Naive B cell (primary cell): ENCODE measurements at regions not wholly inside any gene's neighbourhood (a gene's known extent, or its start where the extent isn't known, plus 50 kb on each side); places are given as distances from the start of the nearest gene placed in this dataset.
"Not testable (repeated sequence)": the region's sequence is repeated elsewhere in the genome, so short reads cannot be mapped to it uniquely, and the experiment has no call there.

ENCODE experiments used
- ATAC-seq, 2 donors: fragments of 150-1000 bp; cut with Tn5 transposase; 2 replicates each; pipeline ENCODE4 v1.10.0; 2021; ENCODE audit warnings: low read depth in 2 of 2, mild to moderate bottlenecking in 2 of 2, moderate library complexity in 2 of 2
- DNase-seq: peaks from one replicate; pipeline ENCODE4 v3.0.0; 2022
- H3K27ac Mint-ChIP-seq, 6 donors: one replicate each; pipeline ENCODE4 v1.8.0; 2020 to 2022; ENCODE audit warnings: mild to moderate bottlenecking in 6 of 6, mixed read lengths in 6 of 6, moderate library complexity in 5 of 6, inconsistent platforms in 2 of 6
- H3K27me3 Mint-ChIP-seq, 3 donors: one replicate each; pipeline ENCODE4 v1.8.0; 2021 to 2022; ENCODE audit warnings: mixed read lengths in 3 of 3, mild to moderate bottlenecking in 1 of 3
- H3K36me3 Mint-ChIP-seq, 2 donors: one replicate each; pipeline ENCODE4 v1.8.0; 2020 to 2022; ENCODE audit warnings: mixed read lengths in 2 of 2, inconsistent platforms in 1 of 2, mild to moderate bottlenecking in 1 of 2
- H3K4me1 Mint-ChIP-seq, 3 donors: one replicate each; pipeline ENCODE4 v1.8.0; 2020 to 2022; ENCODE audit warnings: mixed read lengths in 3 of 3, inconsistent platforms in 1 of 3, mild to moderate bottlenecking in 1 of 3, moderate library complexity in 1 of 3
- H3K4me3 Mint-ChIP-seq, 8 donors: one replicate each; pipeline ENCODE4 v1.8.0; 2020 to 2022; ENCODE audit warnings: mild to moderate bottlenecking in 8 of 8, mixed read lengths in 8 of 8, moderate library complexity in 8 of 8, inconsistent platforms in 2 of 8
- H3K9me3 Mint-ChIP-seq, 7 donors: one replicate each; pipeline ENCODE4 v1.8.0; 2020 to 2022; ENCODE audit warnings: mixed read lengths in 7 of 7, mild to moderate bottlenecking in 5 of 7, inconsistent platforms in 2 of 7, moderate library complexity in 1 of 7

GRCh38 chr2:145748927-145749326, 1229.0 kb upstream of the ZEB2 start:
- peaks cover 0 to 3% (median 0%) of the 10 kb centered on the region in 7 donors for H3K9me3 Mint-ChIP-seq
- H3K27me3 Mint-ChIP-seq: no peaks in the 10 kb centered on the region
- ATAC-seq (no peak), DNase-seq (no peak)
- H3K4me1 Mint-ChIP-seq: peaks cover 33 to 48% (median 37%) of the 10 kb centered on the region in 3 donors
- no peaks in the 10 kb centered on the region for H3K36me3 Mint-ChIP-seq
- H3K27ac Mint-ChIP-seq: no peak overlapping the region
- H3K4me3 Mint-ChIP-seq: no peak overlapping the region

DNA sequence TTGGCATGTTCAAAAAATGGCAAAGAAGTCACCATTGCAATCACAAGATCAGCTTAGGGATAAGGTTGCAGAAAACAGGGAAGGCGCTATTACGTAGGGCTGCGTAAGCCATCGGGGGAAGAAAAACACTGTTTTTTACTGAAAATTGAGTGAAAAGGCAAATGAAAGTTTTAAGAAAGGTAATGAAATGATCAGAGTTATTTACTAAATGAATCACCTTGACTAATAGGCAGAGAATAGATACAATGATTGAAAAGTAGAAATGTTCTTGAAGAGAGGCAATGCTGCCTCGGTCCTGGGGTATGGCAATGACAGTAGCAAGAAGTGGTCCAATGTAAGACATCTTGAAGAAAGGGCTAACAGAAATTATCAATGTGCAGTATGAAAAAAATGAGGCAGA, 1227.8 kb upstream of the ZEB2 start:
- no peak overlapping the region for H3K4me3 Mint-ChIP-seq
- H3K27ac Mint-ChIP-seq: peak overlapping the region in 1 of 6 donors; percentile 9
- H3K36me3 Mint-ChIP-seq: no peaks in the 10 kb centered on the region
- peaks cover 44 to 60% (median 44%) of the 10 kb centered on the region in 3 donors for H3K4me1 Mint-ChIP-seq
- ATAC-seq (no peak), DNase-seq (no peak)
- no peaks in the 10 kb centered on the region for H3K27me3 Mint-ChIP-seq
- peaks cover 0 to 3% (median 0%) of the 10 kb centered on the region in 7 donors for H3K9me3 Mint-ChIP-seq

GRCh38 chr2:145745387-145745721, 1225.4 kb upstream of the ZEB2 start:
- not testable (repeated sequence) for H3K36me3 Mint-ChIP-seq, H3K27me3 Mint-ChIP-seq, H3K4me3 Mint-ChIP-seq, DNase-seq, H3K27ac Mint-ChIP-seq, H3K9me3 Mint-ChIP-seq, ATAC-seq
- peaks cover 29 to 48% (median 31%) of the 10 kb centered on the region in 3 donors for H3K4me1 Mint-ChIP-seq

DNA sequence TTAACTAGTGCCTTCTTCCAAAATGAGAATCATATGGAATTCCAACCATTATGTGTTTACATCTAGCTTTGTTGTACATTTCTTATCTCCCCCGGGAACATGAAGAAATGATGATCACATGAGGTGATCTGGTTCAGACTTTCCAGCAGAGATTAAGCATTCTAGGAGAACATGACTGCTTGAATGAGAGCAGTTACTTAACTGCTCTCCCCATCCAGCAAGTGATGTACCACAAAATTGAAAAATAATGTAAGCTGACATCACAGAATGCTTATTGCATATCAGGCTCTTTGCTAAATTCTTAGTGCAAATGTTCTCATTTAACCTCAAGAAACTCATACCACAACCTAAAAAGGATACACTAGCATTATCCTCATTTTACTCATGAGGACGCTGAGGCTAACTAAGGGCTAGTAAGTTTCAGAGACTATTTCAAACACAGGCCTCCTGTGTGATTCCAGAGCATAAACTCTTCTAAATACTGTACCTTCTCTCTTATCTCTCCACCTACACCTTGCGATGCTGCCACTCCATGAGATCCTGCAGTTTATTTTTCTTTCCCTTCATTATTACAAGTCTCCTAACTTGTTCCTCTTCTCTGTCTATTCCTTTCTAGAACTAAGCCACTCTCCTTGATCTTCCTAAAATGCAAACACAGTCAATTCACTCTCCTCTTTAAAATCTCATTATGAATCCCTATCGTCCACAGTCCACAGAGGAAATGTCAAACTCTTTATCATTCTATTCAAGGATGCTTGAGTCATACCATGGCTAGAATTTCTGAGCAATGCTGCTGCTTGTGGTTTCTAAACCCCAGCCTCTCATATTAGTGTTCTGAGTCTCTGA, 1224.8 kb upstream of the ZEB2 start:
- Mint-ChIP-seq H3K36me3 (no peaks in the 10 kb centered on the region), H3K4me1 (peaks cover 29 to 47% (median 37%) of the 10 kb centered on the region in 3 donors), H3K9me3 (peaks cover 0 to 3% (median 0%) of the 10 kb centered on the region in 7 donors), H3K27ac (peak overlapping the region in 1 of 6 donors; percentile 2), H3K4me3 (peak overlapping the region in 1 of 8 donors; percentile 47), H3K27me3 (no peaks in the 10 kb centered on the region)
- ATAC-seq (no peak), DNase-seq (no peak)

DNA sequence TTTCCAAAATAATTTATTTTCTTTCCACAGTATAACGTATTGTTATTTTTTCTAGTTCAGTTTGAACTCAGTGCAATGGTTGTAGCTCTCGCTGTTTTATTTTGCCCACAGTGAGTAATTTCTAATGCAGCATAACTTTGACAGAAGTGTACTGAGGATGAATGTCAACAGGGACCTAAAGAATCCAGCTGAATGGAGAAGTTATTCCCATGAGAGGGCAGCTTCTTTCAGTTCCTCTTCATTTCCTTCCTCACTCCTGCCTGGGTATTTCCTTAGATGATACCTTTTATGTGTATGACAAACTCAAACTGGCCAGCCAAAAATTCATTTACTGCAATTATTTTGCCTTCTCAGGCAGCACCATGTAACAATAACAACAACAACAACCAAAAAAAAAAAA, 1223.1 kb upstream of the ZEB2 start:
- ATAC-seq (peak; percentile 98 to 99), DNase-seq (peak; percentile 55)
- H3K36me3 Mint-ChIP-seq: no peaks in the 10 kb centered on the region
- H3K4me1 Mint-ChIP-seq: peaks cover 25 to 38% (median 38%) of the 10 kb centered on the region in 3 donors
- peak overlapping the region; percentile 11 to 88 (median 22) for H3K27ac Mint-ChIP-seq
- H3K27me3 Mint-ChIP-seq: no peaks in the 10 kb centered on the region
- H3K4me3 Mint-ChIP-seq: peak overlapping the region in 7 of 8 donors; percentile 32 to 82 (median 55)
- H3K9me3 Mint-ChIP-seq: peaks cover 0 to 3% (median 0%) of the 10 kb centered on the region in 7 donors

DNA sequence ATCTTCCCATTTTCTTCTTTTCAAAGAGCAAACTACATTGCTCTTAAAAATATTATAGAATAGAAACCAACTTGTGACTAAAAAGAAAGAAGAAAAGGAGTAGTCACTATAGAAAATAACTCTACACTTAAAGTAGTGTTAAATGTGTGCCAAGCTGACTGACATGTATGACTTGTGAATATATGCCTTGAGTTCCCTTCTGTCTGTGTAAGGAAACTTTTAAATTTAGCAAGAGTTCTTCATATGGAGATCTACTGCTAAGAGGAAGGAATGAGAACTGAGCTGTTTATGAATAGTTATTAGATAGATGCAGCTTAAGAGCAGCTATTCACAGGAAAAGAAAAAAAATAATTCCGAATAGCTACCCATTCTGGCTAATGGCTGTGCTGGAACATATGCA, 1221.7 kb upstream of the ZEB2 start:
- Mint-ChIP-seq H3K27me3 (no peaks in the 10 kb centered on the region), H3K4me1 (peaks cover 25 to 38% (median 38%) of the 10 kb centered on the region in 3 donors), H3K36me3 (no peaks in the 10 kb centered on the region), H3K4me3 (peak overlapping the region in 1 of 8 donors; percentile 38), H3K9me3 (no peaks in the 10 kb centered on the region), H3K27ac (peak overlapping the region in 2 of 6 donors; percentile 49 to 55)
- no peak for ATAC-seq
- DNase-seq: no peak

DNA sequence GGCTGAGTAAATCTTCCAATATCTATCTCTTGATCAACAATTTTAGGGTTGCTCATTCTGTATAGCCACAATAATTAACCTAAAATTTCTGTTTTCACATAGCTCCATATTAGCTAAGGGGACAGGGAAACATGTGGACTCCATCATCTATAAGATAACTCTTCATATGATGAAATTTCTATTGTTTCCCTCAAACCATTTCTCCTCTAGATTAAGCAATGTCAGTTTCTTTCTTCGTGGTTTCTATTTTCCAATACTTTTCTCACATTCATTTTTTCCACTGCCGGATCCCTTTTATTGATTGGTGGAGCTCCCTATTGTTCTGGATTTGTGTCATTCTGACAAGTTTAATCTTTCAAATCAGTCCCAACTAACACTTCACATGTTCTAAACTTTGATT, 1221.3 kb upstream of the ZEB2 start:
- Mint-ChIP-seq H3K9me3 (no peaks in the 10 kb centered on the region), H3K27me3 (no peaks in the 10 kb centered on the region), H3K4me1 (peaks cover 21 to 38% (median 36%) of the 10 kb centered on the region in 3 donors), H3K27ac (peak overlapping the region in 2 of 6 donors; percentile 49 to 55), H3K36me3 (no peaks in the 10 kb centered on the region), H3K4me3 (no peak overlapping the region)
- DNase-seq (no peak), ATAC-seq (no peak)

GRCh38 chr2:145740302-145740701, 1220.4 kb upstream of the ZEB2 start:
- no peak for ATAC-seq
- H3K9me3 Mint-ChIP-seq: no peaks in the 10 kb centered on the region
- no peak for DNase-seq
- H3K27me3 Mint-ChIP-seq: no peaks in the 10 kb centered on the region
- H3K36me3 Mint-ChIP-seq: no peaks in the 10 kb centered on the region
- H3K27ac Mint-ChIP-seq: no peak overlapping the region
- H3K4me1 Mint-ChIP-seq: peaks cover 21 to 38% (median 35%) of the 10 kb centered on the region in 3 donors
- H3K4me3 Mint-ChIP-seq: no peak overlapping the region

DNA sequence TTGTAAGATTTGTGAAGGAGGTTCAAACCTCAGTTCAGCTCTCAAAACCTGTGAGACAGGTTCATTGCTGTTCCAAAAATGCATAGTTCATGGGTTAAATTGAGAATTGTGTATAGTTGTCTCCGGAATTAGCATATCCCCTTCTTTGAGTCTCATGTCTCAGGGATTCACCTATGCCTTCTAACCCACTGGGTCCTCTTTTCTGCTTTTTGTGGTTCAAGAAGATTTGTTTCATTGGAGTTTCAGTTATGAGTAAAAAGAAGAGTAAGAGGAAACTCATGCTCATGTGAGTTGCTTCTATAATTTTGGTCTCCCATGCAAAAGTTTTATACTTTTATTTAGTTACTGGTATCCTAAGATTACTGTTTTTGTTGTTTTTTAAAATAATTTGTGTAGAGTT, 1219.8 kb upstream of the ZEB2 start:
- peaks cover 16 to 32% (median 30%) of the 10 kb centered on the region in 3 donors for H3K4me1 Mint-ChIP-seq
- H3K9me3 Mint-ChIP-seq: no peaks in the 10 kb centered on the region
- no peak for ATAC-seq
- no peak for DNase-seq
- H3K27ac Mint-ChIP-seq: no peak overlapping the region
- no peaks in the 10 kb centered on the region for H3K36me3 Mint-ChIP-seq
- no peak overlapping the region for H3K4me3 Mint-ChIP-seq
- H3K27me3 Mint-ChIP-seq: no peaks in the 10 kb centered on the region

GRCh38 chr2:145736871-145737270, 1217.0 kb upstream of the ZEB2 start:
- no peak for ATAC-seq
- Mint-ChIP-seq H3K4me3 (no peak overlapping the region), H3K27me3 (no peaks in the 10 kb centered on the region)

GRCh38 chr2:145731467-145731866, 1211.5 kb upstream of the ZEB2 start:
- no peak overlapping the region for H3K4me3 Mint-ChIP-seq
- H3K36me3 Mint-ChIP-seq: no peaks in the 10 kb centered on the region
- no peaks in the 10 kb centered on the region for H3K27me3 Mint-ChIP-seq
- peaks cover 0 to 7% (median 0%) of the 10 kb centered on the region in 3 donors for H3K4me1 Mint-ChIP-seq
- H3K27ac Mint-ChIP-seq: no peak overlapping the region
- ATAC-seq: no peak
- no peaks in the 10 kb centered on the region for H3K9me3 Mint-ChIP-seq
- no peak for DNase-seq

More at GRCh38 chr2:145736871-145737270, 1217.0 kb upstream of the ZEB2 start:
- no peak for DNase-seq
- Mint-ChIP-seq H3K9me3 (no peaks in the 10 kb centered on the region), H3K36me3 (no peaks in the 10 kb centered on the region), H3K27ac (no peak overlapping the region), H3K4me1 (peaks cover 4 to 16% (median 8%) of the 10 kb centered on the region in 3 donors)

- H3K9me3 Mint-ChIP-seq: no peaks in the 10 kb centered on the region
- H3K27me3 Mint-ChIP-seq: no peaks in the 10 kb centered on the region
Measured at GRCh38 chr2:145729993-145730770, 1210.3 kb upstream of the ZEB2 start.

GRCh38 chr2:145729481-145729880, 1209.6 kb upstream of the ZEB2 start:
- Mint-ChIP-seq H3K9me3 (no peaks in the 10 kb centered on the region), H3K4me3 (no peak overlapping the region), H3K27me3 (no peaks in the 10 kb centered on the region), H3K27ac (no peak overlapping the region), H3K4me1 (peaks cover 0 to 7% (median 3%) of the 10 kb centered on the region in 3 donors), H3K36me3 (no peaks in the 10 kb centered on the region)
- DNase-seq (no peak), ATAC-seq (no peak)

More at GRCh38 chr2:145729993-145730770, 1210.3 kb upstream of the ZEB2 start:
- Mint-ChIP-seq H3K4me1 (peaks cover 0 to 7% (median 0%) of the 10 kb centered on the region in 3 donors), H3K27ac (no peak overlapping the region), H3K4me3 (no peak overlapping the region), H3K36me3 (no peaks in the 10 kb centered on the region)
- ATAC-seq (no peak), DNase-seq (no peak)

- Mint-ChIP-seq H3K36me3 (no peaks in the 10 kb centered on the region), H3K4me3 (no peak overlapping the region), H3K4me1 (peaks cover 0 to 11% (median 10%) of the 10 kb centered on the region in 3 donors), H3K27ac (no peak overlapping the region), H3K27me3 (no peaks in the 10 kb centered on the region), H3K9me3 (no peaks in the 10 kb centered on the region)
- DNase-seq (no peak), ATAC-seq (no peak)
Measured at GRCh38 chr2:145728511-145728910, 1208.6 kb upstream of the ZEB2 start.
